Endothelial cell of umbilical vein (primary cell): ENCODE measurements at regions not wholly inside any gene's neighbourhood (a gene's known extent, or its start where the extent isn't known, plus 50 kb on each side); places are given as distances from the start of the nearest gene placed in this dataset.

Source experiments
- BruUV-seq: library from RNA; stranded (reverse); fragments of 400-500 nt; replicated peaks from 2 replicates; lab custom pipeline; 2021; lab: Mats Ljungman, UMichigan
- CTCF ChIA-PET: fragments of 300-600, 350-600 bp; sonication (Branson Sonifier 250); formaldehyde crosslinking; loops from one replicate; lab custom pipeline; 2021; ENCODE audit warnings: antibody characterized with exemption, inconsistent platforms; lab: Charles Lee
- POLR2A ChIA-PET: fragments of 300-600, 350-600 bp; sonication (Branson Sonifier 250); formaldehyde crosslinking; loops from one replicate; lab custom pipeline; 2021; ENCODE audit warnings: antibody characterized with exemption, inconsistent platforms; lab: Charles Lee
- DNase-seq: peaks from one replicate; pipeline ENCODE4 v3.0.0-alpha.2; 2011; ENCODE audit warnings: low read depth, low spot score
- FAIRE-seq: peaks from 2 replicates; lab custom pipeline; 2011; peaks lifted over from hg19 to GRCh38; lab: Jason Lieb, UNC
- H2AFZ ChIP-seq: 2 replicates; pipeline ENCODE4 v1.6.0; 2012; ENCODE audit warnings: low read depth, low read length, control low read depth, inconsistent platforms
- H3K27ac ChIP-seq: 2 replicates; pipeline ENCODE4 v1.5.1; 2011; ENCODE audit warnings: low read depth, mild to moderate bottlenecking, control low read depth, low read length, moderate library complexity; ENCODE audit not compliant: insufficient read depth
- H3K27me3 ChIP-seq, 2 experiments: 2 replicates each; pipeline versions ENCODE4 v1.6.0 to v1.6.1; 2011; ENCODE audit warnings: low read length in 2 of 2, mixed read lengths in 1 of 2; ENCODE audit not compliant: control insufficient read depth in 2 of 2, insufficient read depth in 2 of 2
- H3K36me3 ChIP-seq, 2 experiments: 2 replicates in 1 of 2; 3 replicates in 1 of 2; pipeline ENCODE4 v1.5.1; 2011; ENCODE audit warnings: low read length in 2 of 2, mild to moderate bottlenecking in 1 of 2, moderate library complexity in 1 of 2; ENCODE audit not compliant: control insufficient read depth in 2 of 2, insufficient read depth in 2 of 2; ENCODE audit errors: extremely low read depth in 1 of 2
- H3K4me1 ChIP-seq: 3 replicates; pipeline ENCODE4 v1.5.1; 2011; ENCODE audit warnings: mild to moderate bottlenecking, low read length; ENCODE audit not compliant: control insufficient read depth, insufficient read depth; ENCODE audit errors: extremely low read depth
- H3K4me2 ChIP-seq: 2 replicates; pipeline ENCODE4 v1.6.1; 2011; ENCODE audit warnings: low read length, control low read depth, mixed read lengths; ENCODE audit not compliant: insufficient read depth
- H3K4me3 ChIP-seq, 3 experiments: fragments of 200-600 bp in 1 of 3; sonication (generic), shearing (Covaris generic) in 1 of 3; replicated peaks in 1 of 3; 2 replicates each; pipeline ENCODE4 v1.5.1; 2011 to 2016; ENCODE audit warnings: control low read depth in 3 of 3, low read length in 3 of 3, mild to moderate bottlenecking in 2 of 3, inconsistent platforms in 1 of 3, low read depth in 1 of 3, moderate library complexity in 1 of 3; ENCODE audit not compliant: insufficient read depth in 1 of 3
- H3K79me2 ChIP-seq: 2 replicates; pipeline ENCODE4 v1.6.0; 2012; ENCODE audit warnings: low read length, inconsistent platforms; ENCODE audit not compliant: control insufficient read depth, insufficient read depth
- H3K9ac ChIP-seq: replicated peaks from 2 replicates; pipeline ENCODE3; 2011; ENCODE audit warnings: low read length, control low read depth; ENCODE audit not compliant: insufficient read depth; ENCODE audit errors: extremely low read depth
- H3K9me1 ChIP-seq: replicated peaks from 3 replicates; pipeline ENCODE4 v1.6.0; 2011; ENCODE audit warnings: mild to moderate bottlenecking, low read length; ENCODE audit not compliant: control insufficient read depth, insufficient read depth; ENCODE audit errors: extremely low read depth
- H3K9me3 ChIP-seq: replicated peaks from 2 replicates; pipeline ENCODE4 v1.5.1; 2012; ENCODE audit warnings: low read length, inconsistent platforms; ENCODE audit not compliant: control insufficient read depth, insufficient read depth
- H4K20me1 ChIP-seq: replicated peaks from 2 replicates; pipeline ENCODE3; 2011; ENCODE audit warnings: mild to moderate bottlenecking, low read length; ENCODE audit not compliant: control insufficient read depth, insufficient read depth; ENCODE audit errors: extremely low read depth
- CTCF ChIP-seq, 2 donors: IDR thresholded peaks; 1 replicate in 1 of 2; 2 replicates in 1 of 2; pipeline ENCODE4 v1.5.1; 2011; ENCODE audit warnings: low read length in 2 of 2, mild to moderate bottlenecking in 2 of 2, moderate library complexity in 2 of 2, control low read depth in 1 of 2, inconsistent platforms in 1 of 2, low read depth in 1 of 2; ENCODE audit not compliant: insufficient read depth in 1 of 2; ENCODE audit errors: extremely low read depth in 1 of 2
- EZH2 ChIP-seq: IDR thresholded peaks from 2 replicates; pipeline ENCODE4 v1.6.1; 2012; ENCODE audit warnings: borderline replicate concordance, low read depth, mild to moderate bottlenecking, moderate library complexity, low read length, inconsistent platforms; ENCODE audit not compliant: severe bottlenecking
- FOS ChIP-seq: IDR thresholded peaks from 2 replicates; pipeline ENCODE4 v1.6.1; 2011; ENCODE audit warnings: mild to moderate bottlenecking, low read length, moderate library complexity, borderline replicate concordance; ENCODE audit not compliant: insufficient read depth
- GATA2 ChIP-seq: IDR thresholded peaks from 2 replicates; pipeline ENCODE4 v1.7.0; 2011; ENCODE audit warnings: low read depth, mild to moderate bottlenecking, moderate library complexity, mixed read lengths, low read length; ENCODE audit not compliant: insufficient read length, insufficient read depth
- JUN ChIP-seq: IDR thresholded peaks from 2 replicates; pipeline ENCODE4 v1.6.1; 2011; ENCODE audit warnings: borderline replicate concordance, low read depth; ENCODE audit not compliant: insufficient read length, insufficient read depth
- MAX ChIP-seq: IDR thresholded peaks from 2 replicates; pipeline ENCODE4 v1.6.1; 2011; ENCODE audit not compliant: insufficient read depth, insufficient read length
- MYC ChIP-seq: IDR thresholded peaks from one replicate; pipeline ENCODE4 v1.6.1; 2011; ENCODE audit warnings: mild to moderate bottlenecking, low read depth, low read length
- POLR2A ChIP-seq: IDR thresholded peaks from 2 replicates; pipeline ENCODE4 v1.6.1; 2012; ENCODE audit warnings: low read depth, mild to moderate bottlenecking, control low read depth, low read length
- POLR2AphosphoS5 ChIP-seq: IDR thresholded peaks from 2 replicates; pipeline ENCODE4 v1.6.1; 2012; ENCODE audit warnings: low read depth, mild to moderate bottlenecking, control low read depth, low read length, moderate library complexity; ENCODE audit not compliant: insufficient read depth
- dilution Hi-C: fragments of 300-500 bp; cut with MboI; formaldehyde crosslinking; loops from one replicate; pipeline ENCODE4 v1.15.0; 2019; ENCODE audit warnings: low sequenced_read_pairs; ENCODE audit not compliant: extremely low pct_ligation_motif_present
- intact Hi-C: fragments of 100-400 bp; cut with micrococcal nuclease; formaldehyde crosslinking; loops from one replicate; pipeline ENCODE4 v1.10.0; 2022

GRCh38 chr21:36564647-36565046 is 84.7 kb upstream of the CLDN14 start:
- FAIRE-seq = no peak
- H3K9me3 ChIP-seq = no peaks in the 10 kb centered on the region
- H3K4me2 ChIP-seq = no peak overlapping the region
- H3K4me1 ChIP-seq = peaks cover 4% of the 10 kb centered on the region
- H3K27ac ChIP-seq = no peak overlapping the region
- CTCF ChIA-PET = no interaction called here
- H3K79me2 ChIP-seq = no peaks in the 10 kb centered on the region
- no peak for TF ChIP-seq POLR2AphosphoS5
- TF ChIP-seq JUN = no peak
- TF ChIP-seq MYC = no peak
- no peak for TF ChIP-seq CTCF (IDR thresholded peaks at IDR 0.05; ENCODE audit: extremely low read depth in 1 of 2, insufficient read depth in 1 of 2, low read depth in 1 of 2, low read length in 2 of 2)
- TF ChIP-seq MAX = no peak
- TF ChIP-seq GATA2 = no peak
- no peak for TF ChIP-seq FOS
- TF ChIP-seq POLR2A = no peak
- TF ChIP-seq EZH2 = no peak
- no peak overlapping the region for H2AFZ ChIP-seq
- BruUV-seq = no TSS peak
- no peaks in the 10 kb centered on the region for H3K9me1 ChIP-seq
- H3K4me3 ChIP-seq = no peak overlapping the region
- H3K9ac ChIP-seq = no peak overlapping the region
- H4K20me1 ChIP-seq = no peaks in the 10 kb centered on the region
- POLR2A ChIA-PET = no interaction called here
- intact Hi-C loops (no loop called here), dilution Hi-C loops (no loop called here)
- H3K27me3 ChIP-seq = peaks cover 22 to 37% of the 10 kb centered on the region in 2 experiments
- H3K36me3 ChIP-seq = no peaks in the 10 kb centered on the region
- DNase-seq = no peak
